Embryonic facial prominence (tissue), 1 donor: ENCODE measurements at regions not wholly inside any gene's neighbourhood (a gene's known extent, or its start where the extent isn't known, plus 50 kb on each side); places are given as distances from the start of the nearest gene placed in this dataset.

ENCODE experiments used
- DNase-seq: peaks from one replicate; pipeline ENCODE4 v3.0.0-alpha.2; 2016; ENCODE audit errors: extremely low spot score

GRCh38 chr4:138028923-138029322 lies 213.2 kb downstream of the SLC7A11 start:
- DNase-seq: no peak

GRCh38 chr4:138021139-138021830 lies 220.9 kb downstream of the SLC7A11 start:
- no peak for DNase-seq

DNA sequence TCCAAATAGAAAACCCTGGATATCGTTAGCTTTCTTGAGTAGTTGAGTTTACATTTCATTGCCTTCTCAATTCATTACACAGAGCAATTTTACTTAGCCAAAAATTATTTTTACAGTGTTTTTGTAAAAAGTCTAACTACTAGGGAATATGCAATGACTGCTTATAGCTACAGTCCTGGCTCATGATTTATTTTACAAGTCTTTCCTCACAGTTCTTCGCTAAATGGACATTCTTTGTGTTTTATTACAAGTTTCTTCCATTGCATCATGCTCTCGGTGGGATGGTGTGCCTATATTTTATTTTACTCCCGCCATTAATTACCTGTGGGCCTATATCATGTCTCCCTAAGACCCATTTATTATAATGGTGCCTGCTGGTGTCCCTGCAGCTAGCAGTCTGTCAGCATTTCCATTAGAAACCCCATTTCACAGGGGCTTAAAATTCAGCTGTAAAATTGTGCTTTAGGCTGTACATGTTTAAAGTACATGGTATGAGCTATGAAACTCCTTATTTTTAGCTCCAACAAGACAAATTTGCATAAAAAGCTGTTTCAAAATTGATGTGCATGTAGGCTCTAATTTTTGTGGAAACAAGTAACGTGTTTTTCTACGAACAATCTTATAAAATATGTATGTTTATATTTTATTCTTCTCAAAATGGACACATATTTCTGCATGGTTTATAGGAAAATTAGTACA lies 227.4 kb downstream of the SLC7A11 start:
- DNase-seq: no peak

- no peak for DNase-seq
Measured at GRCh38 chr4:138013625-138014024, 228.5 kb downstream of the SLC7A11 start.

DNA sequence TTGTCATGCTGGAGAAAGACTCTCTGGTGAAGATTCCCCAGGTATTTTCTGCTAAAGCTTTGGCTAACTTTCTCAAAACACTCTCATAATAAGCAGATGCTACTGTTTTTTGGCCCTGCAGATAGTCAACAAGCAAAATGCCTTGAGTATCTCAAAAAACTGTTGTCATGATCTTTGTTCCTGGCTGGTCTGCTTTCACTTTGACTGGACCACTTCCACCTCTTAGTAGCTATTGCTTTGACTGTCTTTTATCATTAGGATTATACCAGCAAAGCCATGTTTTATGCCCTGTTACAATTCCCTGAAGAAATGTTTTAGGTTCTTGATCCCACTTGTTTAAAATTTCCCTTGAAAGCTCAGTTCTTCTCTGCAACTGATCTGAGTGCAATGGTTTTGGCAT lies 231.5 kb downstream of the SLC7A11 start:
- DNase-seq: no peak

- no peak for DNase-seq
Measured at GRCh38 chr4:138007572-138007971, 234.6 kb downstream of the SLC7A11 start.

- no peak for DNase-seq
Measured at GRCh38 chr4:138005486-138005885, 236.7 kb downstream of the SLC7A11 start.

DNA sequence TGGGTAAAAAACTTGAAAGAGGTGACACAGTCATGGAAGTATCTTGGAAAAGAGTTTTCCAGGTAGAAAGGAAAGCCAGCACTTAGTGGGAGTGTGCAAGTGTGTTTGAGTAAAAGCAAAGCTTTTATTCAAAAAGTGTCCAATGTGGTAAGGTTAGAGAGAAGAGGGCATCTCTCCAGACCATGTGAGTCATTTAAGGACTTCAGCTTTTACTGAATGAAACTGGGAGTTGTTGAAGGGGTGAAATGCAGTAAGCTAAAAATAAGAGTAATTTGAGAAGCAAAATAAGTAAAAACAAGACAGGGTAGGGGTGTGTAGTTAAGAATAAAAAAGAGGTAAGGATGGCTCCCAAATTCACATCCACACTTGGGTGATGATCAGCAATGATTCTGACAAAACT lies 238.9 kb downstream of the SLC7A11 start:
- DNase-seq: no peak

DNA sequence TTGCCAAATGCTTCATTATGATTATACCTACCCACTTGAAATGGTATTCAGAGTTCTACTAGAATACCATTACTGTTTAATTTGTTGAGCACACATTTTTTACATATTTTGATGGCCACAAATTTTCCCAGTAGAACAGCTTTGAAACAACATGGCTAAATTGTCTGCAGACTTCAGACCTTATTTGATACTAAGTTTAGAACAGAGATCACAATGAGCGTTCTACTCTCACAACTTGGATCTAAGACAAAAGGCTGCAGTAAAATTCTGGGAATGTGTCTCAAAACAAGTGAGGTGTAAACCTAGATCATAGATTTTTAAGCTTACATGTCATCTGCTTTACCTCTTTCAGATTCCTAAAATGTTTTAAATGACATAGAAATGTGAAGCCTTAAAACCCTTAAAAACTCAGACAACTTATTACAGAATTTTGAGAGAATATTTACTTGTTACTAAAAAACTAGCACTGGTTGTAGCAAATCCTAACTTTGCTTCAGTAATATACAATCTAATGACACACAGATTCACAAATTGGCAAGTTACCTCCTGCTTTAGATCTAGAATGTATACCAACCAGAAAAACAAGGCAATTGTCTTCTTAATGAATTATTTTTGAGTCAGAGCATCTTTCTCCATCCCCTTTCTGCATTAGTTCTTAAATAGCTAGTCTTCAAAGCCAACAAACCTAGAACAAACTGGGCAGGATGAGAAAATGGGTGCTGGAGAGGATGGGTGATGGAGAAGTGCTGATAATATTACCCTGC lies 243.3 kb downstream of the SLC7A11 start:
- no peak for DNase-seq

DNA sequence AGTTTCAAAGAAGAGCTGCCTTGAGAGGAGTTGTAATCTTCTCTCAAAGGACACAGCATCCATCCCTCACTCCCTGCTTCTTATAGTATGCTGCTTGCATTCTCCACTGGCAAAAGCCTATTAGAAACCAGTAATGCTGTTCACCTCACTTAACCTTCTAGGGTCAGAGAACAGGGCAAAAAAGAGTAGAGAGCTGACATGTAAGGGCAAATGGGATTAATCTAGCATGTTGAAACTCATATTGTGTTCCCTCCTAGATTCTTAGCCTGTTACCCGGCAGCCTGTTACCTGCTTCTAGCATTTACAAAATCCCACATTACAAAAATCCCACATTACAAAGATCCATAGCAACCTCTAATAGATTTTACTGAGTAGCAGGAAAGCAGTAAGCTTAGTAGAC lies 244.7 kb downstream of the SLC7A11 start:
- no peak for DNase-seq

GRCh38 chr4:137994853-137995252 lies 247.3 kb downstream of the SLC7A11 start:
- DNase-seq: no peak

GRCh38 chr4:137993232-137993631 lies 248.9 kb downstream of the SLC7A11 start:
- DNase-seq: no peak

DNA sequence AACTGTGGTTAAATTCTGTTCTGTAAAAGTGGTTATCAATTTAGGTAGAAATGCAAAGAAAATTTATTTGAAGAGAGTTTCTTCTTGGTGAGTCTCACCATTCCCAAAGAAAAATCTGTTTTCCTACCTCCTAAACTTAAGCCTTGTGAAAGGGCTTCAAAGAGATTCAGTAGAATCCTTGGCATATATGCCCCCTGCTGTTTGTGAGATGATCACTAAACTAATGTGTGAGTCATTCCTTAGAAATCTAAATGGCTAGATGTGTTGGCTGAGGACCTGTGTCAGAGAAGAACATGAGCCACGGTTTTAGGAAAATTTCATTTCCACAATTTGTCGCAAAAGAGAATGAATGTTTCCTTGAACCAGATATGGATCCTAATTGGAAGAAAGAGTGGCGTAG lies 260.9 kb downstream of the SLC7A11 start:
- no peak for DNase-seq

- DNase-seq: no peak
Measured at GRCh38 chr4:137980641-137981040, 261.5 kb downstream of the SLC7A11 start.

DNA sequence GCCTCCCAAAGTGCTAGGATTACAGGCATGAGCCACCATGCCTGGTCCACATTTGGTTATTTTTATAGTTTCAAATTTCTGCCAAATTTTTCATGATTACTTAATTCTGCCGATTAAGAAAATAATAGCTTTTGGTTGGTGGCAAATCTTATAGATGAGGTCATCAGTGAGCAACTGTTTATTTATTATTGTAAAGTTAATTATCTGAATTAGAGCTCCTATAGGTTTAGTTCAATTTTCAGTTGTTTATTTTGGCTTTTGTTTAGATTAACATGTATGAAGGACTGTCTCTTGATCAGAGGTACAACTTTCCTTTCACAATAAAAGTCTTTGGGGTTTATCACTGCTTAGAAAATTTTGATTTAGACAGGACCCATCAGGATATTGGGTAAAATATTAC lies 262.2 kb downstream of the SLC7A11 start:
- DNase-seq: no peak

DNA sequence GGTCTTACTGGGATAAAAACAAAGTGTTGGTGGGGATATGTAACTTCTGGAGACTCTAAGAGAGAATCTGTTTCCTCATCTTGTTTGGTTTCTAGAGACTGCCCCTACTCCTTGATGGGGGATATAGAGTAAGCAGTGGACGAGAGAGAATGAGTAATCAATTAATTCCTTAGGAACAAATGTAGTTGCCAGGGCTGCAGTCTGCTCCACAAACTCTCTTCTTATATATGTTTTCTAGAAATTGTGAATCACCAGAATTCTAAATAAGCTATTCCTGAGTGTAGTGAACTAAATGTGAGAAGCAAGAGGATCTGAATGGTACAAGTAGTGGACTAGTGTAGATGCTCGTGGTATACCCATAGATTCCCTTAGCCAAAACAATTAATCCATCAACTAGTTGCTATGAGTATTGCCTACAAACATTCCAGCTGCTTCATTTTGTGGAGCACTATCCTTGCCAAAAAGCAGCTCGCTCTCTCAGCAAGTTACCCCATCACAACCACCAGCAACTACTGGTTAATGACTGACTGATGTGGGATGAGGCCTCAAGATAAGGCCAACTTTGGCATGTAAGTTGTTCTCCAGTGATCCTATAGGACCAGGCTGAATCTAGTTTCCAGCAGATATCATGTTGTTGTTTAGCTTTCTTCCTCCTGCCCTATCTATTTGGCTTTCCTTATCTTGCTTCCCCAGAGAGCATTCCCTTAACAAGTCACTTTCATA lies 273.0 kb downstream of the SLC7A11 start:
- DNase-seq: no peak

DNA sequence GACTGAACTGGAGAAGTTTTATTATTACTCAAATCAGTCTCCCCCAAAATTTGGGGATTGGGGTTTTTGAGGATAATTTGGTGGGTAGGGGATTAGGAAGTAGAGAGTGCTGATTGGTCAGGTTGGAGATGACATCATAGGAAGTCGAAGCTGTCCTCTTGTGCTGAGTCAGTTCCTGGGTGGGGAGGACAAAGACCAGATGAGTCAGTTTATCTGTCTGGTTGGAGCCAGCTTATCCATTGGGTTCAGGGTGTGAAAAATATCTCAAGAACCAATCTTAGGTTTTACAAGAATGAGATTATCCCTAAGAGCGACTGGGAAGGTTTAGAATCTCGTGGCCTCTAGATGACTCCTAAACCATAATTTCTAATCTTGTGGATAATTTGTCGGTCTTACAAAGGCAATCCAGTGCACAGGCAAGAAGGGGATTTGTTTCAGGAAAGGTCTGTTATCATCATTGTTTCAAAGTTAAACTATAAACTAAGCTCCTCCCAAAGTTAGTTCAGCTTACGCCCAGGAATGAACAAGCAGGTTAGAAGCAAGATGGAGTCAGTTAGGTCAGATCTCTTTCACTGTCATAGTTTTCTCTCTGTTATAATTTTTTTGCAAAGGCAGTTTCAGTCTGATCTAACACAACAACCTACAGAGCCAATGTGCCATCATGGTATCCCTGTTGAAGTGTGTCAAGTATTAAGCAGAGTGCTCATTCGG lies 274.5 kb downstream of the SLC7A11 start:
- no peak for DNase-seq

DNA sequence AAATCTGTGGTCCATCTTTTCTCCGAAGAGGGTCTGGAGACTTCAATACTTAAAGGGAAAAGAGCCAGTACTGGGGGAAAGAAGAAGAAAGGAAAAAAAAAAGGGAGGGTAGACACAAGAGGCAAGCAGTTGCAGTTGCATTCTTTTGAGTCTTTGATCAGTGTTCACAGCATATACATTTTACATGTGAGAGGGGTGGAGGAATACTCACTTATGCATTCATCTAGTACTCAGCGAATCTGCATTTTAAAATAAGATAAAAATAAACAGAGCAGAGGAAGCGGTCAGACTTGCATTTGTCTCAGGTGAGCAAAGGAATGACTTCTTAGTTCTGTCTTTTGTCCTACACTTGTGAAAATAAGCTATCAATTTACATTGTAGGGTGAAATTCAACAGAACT lies 275.6 kb downstream of the SLC7A11 start:
- no peak for DNase-seq

GRCh38 chr4:137961051-137961438 lies 281.1 kb downstream of the SLC7A11 start:
- no peak for DNase-seq

GRCh38 chr4:137960371-137961050 lies 281.6 kb downstream of the SLC7A11 start:
- no peak for DNase-seq

DNA sequence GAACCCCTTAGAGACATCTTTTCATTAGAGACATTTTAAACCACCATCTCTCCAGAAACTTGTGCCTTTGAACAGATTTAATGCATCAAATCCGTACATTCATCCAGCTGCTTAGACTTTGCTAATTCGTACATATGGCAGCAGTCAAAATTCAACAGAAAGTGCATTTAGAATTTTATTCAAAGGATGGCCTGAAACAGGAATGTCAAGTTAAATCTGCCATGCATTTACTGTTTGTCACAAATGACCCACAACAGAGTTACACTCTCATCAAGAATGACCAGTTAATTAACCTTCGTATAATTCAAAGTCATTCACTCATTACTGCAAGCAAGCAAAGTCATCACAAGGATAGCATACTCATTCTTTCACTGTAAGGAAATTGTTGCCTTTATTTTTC lies 284.3 kb downstream of the SLC7A11 start:
- DNase-seq: no peak
